OCI-LY3 (cell line): ENCODE measurements at regions not wholly inside any gene's neighbourhood (a gene's known extent, or its start where the extent isn't known, plus 50 kb on each side); places are given as distances from the start of the nearest gene placed in this dataset.
"Not testable (repeated sequence)": the region's sequence is repeated elsewhere in the genome, so short reads cannot be mapped to it uniquely, and the experiment has no call there.

Source experiments
- H2AFZ ChIP-seq: fragments of 200-600, 300-600 bp; shearing (Covaris generic); 2 replicates; pipeline ENCODE4 v1.6.0; 2014; ENCODE audit warnings: antibody characterized with exemption, low read depth, low read length
- H3K27ac ChIP-seq: fragments of 200-600, 300-600 bp; sonication (generic); 2 replicates; pipeline ENCODE4 v1.5.1; 2014; ENCODE audit warnings: mild to moderate bottlenecking, low read length, moderate library complexity, mixed read lengths
- H3K27me3 ChIP-seq: fragments of 200-600, 300-600 bp; sonication (generic); 2 replicates; pipeline ENCODE4 v1.6.1; 2014; ENCODE audit warnings: low read depth, low read length, mixed read lengths
- H3K36me3 ChIP-seq: fragments of 200-600, 300-600 bp; sonication (generic); replicated peaks from 2 replicates; pipeline ENCODE3; 2014; ENCODE audit warnings: low read depth, low read length, mixed read lengths
- H3K4me1 ChIP-seq: fragments of 300-600, 200-600 bp; sonication (generic); 2 replicates; pipeline ENCODE4 v1.6.1; 2014; ENCODE audit warnings: low read length, mixed read lengths
- H3K4me2 ChIP-seq: fragments of 200-600, 300-600 bp; sonication (generic); 2 replicates; pipeline ENCODE4 v1.6.1; 2014; ENCODE audit warnings: low read length, mixed read lengths
- H3K4me3 ChIP-seq: fragments of 300-600, 200-600 bp; sonication (generic); 2 replicates; pipeline ENCODE4 v1.5.1; 2014; ENCODE audit warnings: antibody characterized with exemption, mild to moderate bottlenecking, low read length, moderate library complexity
- H3K79me2 ChIP-seq: fragments of 300-600, 200-600 bp; shearing (Covaris generic); 2 replicates; pipeline ENCODE4 v1.6.1; 2014; ENCODE audit warnings: mild to moderate bottlenecking, low read length, mixed read lengths
- H3K9ac ChIP-seq: fragments of 300-600, 200-600 bp; shearing (Covaris generic); 2 replicates; pipeline ENCODE4 v1.6.0; 2014; ENCODE audit warnings: mild to moderate bottlenecking, low read length, moderate library complexity
- H3K9me3 ChIP-seq: fragments of 200-600, 300-600 bp; shearing (Covaris generic); 2 replicates; pipeline ENCODE4 v1.6.1; 2014; ENCODE audit warnings: low read length, mixed read lengths; ENCODE audit not compliant: insufficient read depth
- H4K20me1 ChIP-seq: fragments of 200-600, 300-600 bp; sonication (generic); 2 replicates; pipeline ENCODE4 v1.6.1; 2016; ENCODE audit warnings: low read length, mixed read lengths; ENCODE audit not compliant: insufficient read depth
- EZH2phosphoT487 ChIP-seq: fragments of 200-600 bp; shearing (Covaris generic); IDR thresholded peaks from 2 replicates; pipeline ENCODE4 v1.6.1; 2018; ENCODE audit warnings: antibody characterized with exemption, mixed run types, low read depth
- TF ChIP-seq, protein P1 (sequence below): fragments of 200-600, 300-600 bp; sonication (generic); IDR thresholded peaks from 2 replicates; pipeline ENCODE4 v1.5.1; 2014; ENCODE audit warnings: antibody characterized with exemption, low read length, low read depth

DNA sequence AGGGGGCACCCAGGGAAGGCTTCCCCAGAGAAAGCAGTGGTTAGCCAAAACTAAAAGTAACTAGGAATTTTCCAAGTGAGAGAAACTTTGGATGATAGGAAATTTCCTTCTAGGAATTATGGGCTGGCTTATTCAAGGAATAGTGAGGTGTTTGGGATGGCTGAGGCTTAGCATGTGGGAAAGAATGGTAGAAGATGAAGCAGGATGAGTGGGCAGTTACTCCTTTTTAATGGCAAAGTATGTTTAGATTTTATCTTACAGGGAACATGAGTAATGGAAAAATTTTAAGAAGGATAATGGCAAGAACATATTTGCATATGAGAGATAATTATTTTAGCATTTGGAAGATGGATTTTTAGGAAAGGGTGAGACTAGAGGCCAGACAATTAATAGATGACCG lies 197.6 kb downstream of the SLC38A4 start:
- no peaks in the 10 kb centered on the region for H3K4me1 ChIP-seq
- H3K4me2 ChIP-seq: no peak overlapping the region
- no peaks in the 10 kb centered on the region for H4K20me1 ChIP-seq
- H3K9me3 ChIP-seq: no peaks in the 10 kb centered on the region
- no peak overlapping the region for H3K27ac ChIP-seq
- H3K9ac ChIP-seq: no peak overlapping the region
- H3K27me3 ChIP-seq: no peaks in the 10 kb centered on the region
- H2AFZ ChIP-seq: no peak overlapping the region
- H3K79me2 ChIP-seq: no peaks in the 10 kb centered on the region
- no peak overlapping the region for H3K4me3 ChIP-seq
- no peak for TF ChIP-seq EZH2phosphoT487
- TF ChIP-seq, protein P1, sequence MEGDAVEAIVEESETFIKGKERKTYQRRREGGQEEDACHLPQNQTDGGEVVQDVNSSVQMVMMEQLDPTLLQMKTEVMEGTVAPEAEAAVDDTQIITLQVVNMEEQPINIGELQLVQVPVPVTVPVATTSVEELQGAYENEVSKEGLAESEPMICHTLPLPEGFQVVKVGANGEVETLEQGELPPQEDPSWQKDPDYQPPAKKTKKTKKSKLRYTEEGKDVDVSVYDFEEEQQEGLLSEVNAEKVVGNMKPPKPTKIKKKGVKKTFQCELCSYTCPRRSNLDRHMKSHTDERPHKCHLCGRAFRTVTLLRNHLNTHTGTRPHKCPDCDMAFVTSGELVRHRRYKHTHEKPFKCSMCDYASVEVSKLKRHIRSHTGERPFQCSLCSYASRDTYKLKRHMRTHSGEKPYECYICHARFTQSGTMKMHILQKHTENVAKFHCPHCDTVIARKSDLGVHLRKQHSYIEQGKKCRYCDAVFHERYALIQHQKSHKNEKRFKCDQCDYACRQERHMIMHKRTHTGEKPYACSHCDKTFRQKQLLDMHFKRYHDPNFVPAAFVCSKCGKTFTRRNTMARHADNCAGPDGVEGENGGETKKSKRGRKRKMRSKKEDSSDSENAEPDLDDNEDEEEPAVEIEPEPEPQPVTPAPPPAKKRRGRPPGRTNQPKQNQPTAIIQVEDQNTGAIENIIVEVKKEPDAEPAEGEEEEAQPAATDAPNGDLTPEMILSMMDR: no peak
- H3K36me3 ChIP-seq: no peaks in the 10 kb centered on the region

DNA sequence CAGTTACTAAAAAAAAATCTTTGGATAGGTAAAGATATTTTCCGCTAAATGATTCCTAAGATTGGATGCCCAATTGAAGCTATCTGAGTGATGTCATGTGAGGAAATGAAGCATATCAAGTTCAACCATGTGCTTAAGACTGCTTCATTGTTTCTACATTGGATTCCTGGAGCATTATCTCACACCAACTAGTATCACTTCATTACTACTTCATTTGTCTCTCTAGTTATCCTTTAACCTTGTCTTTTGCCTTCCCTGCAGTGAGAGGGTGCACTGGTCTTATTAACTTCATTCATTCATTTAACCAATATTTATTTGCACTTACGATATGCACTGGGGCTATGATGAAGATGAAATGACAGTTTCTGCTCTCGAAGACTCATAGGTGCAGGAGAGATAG lies 198.1 kb downstream of the SLC38A4 start:
- Histone ChIP-seq H3K4me1 (no peaks in the 10 kb centered on the region), H3K4me3 (no peak overlapping the region), H3K9me3 (no peaks in the 10 kb centered on the region), H3K27ac (no peak overlapping the region), H3K4me2 (no peak overlapping the region), H2AFZ (no peak overlapping the region), H4K20me1 (no peaks in the 10 kb centered on the region), H3K79me2 (no peaks in the 10 kb centered on the region), H3K36me3 (no peaks in the 10 kb centered on the region), H3K9ac (no peak overlapping the region), H3K27me3 (no peaks in the 10 kb centered on the region)
- TF ChIP-seq EZH2phosphoT487: no peak
- TF ChIP-seq, protein P1: no peak

DNA sequence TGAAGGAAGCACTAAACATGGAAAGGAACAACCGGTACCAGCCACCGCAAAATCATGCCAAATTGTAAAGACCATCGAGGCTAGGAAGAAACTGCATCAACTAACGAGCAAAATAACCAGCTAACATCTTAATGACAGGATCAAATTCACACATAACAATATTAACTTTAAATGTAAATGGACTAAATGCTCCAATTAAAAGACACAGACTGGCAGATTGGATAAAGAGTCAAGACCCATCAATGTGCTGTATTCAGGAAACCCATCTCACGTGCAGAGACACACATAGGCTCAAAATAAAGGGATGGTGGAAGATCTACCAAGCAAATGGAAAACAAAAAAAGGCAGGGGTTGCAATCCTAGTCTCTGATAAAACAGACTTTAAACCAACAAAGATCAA lies 206.3 kb downstream of the SLC38A4 start:
- not testable (repeated sequence) for H3K27ac ChIP-seq, H3K9me3 ChIP-seq, H2AFZ ChIP-seq, H3K4me2 ChIP-seq, H3K4me3 ChIP-seq, H3K4me1 ChIP-seq, H4K20me1 ChIP-seq, H3K27me3 ChIP-seq, H3K36me3 ChIP-seq, H3K9ac ChIP-seq, H3K79me2 ChIP-seq

DNA sequence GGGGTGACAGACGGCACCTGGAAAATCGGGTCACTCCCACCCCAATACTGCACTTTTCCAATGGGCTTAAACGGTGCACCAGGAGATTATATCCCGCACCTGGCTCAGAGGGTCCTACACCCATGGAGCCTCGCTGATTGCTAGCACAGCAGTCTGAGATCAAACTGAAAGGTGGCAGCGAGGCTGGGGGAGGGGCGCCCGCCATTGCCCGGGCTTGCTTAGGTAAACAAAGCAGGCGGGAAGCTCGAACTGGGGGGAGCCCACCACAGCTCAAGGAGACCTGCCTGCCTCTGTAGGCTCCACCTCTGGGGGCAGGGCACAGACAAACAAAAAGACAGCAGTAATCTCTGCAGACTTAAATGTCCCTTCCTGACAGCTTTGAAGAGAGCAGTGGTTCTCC lies 208.1 kb downstream of the SLC38A4 start:
- not testable (repeated sequence) for H3K4me1 ChIP-seq, H4K20me1 ChIP-seq, H3K27ac ChIP-seq, H3K27me3 ChIP-seq, H3K9me3 ChIP-seq, H3K4me3 ChIP-seq, H2AFZ ChIP-seq, H3K4me2 ChIP-seq, H3K79me2 ChIP-seq, H3K36me3 ChIP-seq, H3K9ac ChIP-seq

DNA sequence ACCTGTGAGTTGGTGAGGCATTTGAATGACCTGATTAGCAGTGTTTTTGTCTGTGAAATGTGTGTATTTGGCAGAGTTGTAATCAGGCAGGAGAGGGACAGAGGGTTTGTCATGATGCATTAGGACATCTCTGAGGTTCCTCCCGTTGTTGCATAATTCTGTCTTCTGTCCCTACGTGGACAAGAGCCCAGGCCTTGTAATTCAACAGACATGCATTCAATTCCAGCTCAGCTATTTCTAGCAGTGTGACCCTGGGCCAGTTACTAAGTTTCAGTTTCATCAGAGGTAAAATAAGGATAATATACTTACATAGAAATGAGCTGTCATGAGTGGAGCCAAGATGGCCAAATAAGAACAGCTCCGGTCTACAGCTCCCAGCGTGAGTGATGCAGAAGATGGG lies 208.6 kb downstream of the SLC38A4 start:
- H3K79me2 ChIP-seq: no peaks in the 10 kb centered on the region
- no peaks in the 10 kb centered on the region for H4K20me1 ChIP-seq
- H2AFZ ChIP-seq: no peak overlapping the region
- H3K9ac ChIP-seq: no peak overlapping the region
- H3K9me3 ChIP-seq: no peaks in the 10 kb centered on the region
- TF ChIP-seq, protein P1: no peak
- TF ChIP-seq EZH2phosphoT487: no peak
- H3K4me2 ChIP-seq: no peak overlapping the region
- no peak overlapping the region for H3K27ac ChIP-seq
- H3K27me3 ChIP-seq: no peaks in the 10 kb centered on the region
- peaks cover 4% of the 10 kb centered on the region for H3K36me3 ChIP-seq
- no peak overlapping the region for H3K4me3 ChIP-seq
- no peaks in the 10 kb centered on the region for H3K4me1 ChIP-seq
